22Rv1 (cell line): ENCODE measurements at regions not wholly inside any gene's neighbourhood (a gene's known extent, or its start where the extent isn't known, plus 50 kb on each side); places are given as distances from the start of the nearest gene placed in this dataset.

ENCODE experiments used
- CTCF ChIP-seq: fragments of 450-650 bp; IDR thresholded peaks from 2 replicates; pipeline ENCODE4 v1.5.1; 2017; ENCODE audit warnings: mild to moderate bottlenecking
- ZFX ChIP-seq: fragments of 450-650 bp; IDR thresholded peaks from 2 replicates; pipeline ENCODE4 v1.6.1; 2017; ENCODE audit warnings: antibody characterized with exemption, borderline replicate concordance

GRCh38 chr6:137764464-137764863, 102.6 kb upstream of the TNFAIP3 start:
- no peak for TF ChIP-seq CTCF
- TF ChIP-seq ZFX = no peak
